GM21619 (cell line): ENCODE measurements at regions not wholly inside any gene's neighbourhood (a gene's known extent, or its start where the extent isn't known, plus 50 kb on each side); places are given as distances from the start of the nearest gene placed in this dataset.
"Not testable (repeated sequence)": the region's sequence is repeated elsewhere in the genome, so short reads cannot be mapped to it uniquely, and the experiment has no call there.

ENCODE experiments used
- ATAC-seq: cut with Tn5 transposase; IDR thresholded peaks from one replicate; pipeline ENCODE4 v1.9.1; 2021; ENCODE audit not compliant: unreplicated experiment

- no peak for ATAC-seq
Observed at GRCh38 chr9:74073897-74074296, 423.2 kb upstream of the RORB start.

GRCh38 chr9:74078647-74079046 lies 418.5 kb upstream of the RORB start:
- ATAC-seq, result no peak

GRCh38 chr9:74080652-74081051 lies 416.5 kb upstream of the RORB start:
- not testable (repeated sequence) for ATAC-seq

GRCh38 chr9:74083681-74084433 lies 413.3 kb upstream of the RORB start:
- ATAC-seq, result no peak

GRCh38 chr9:74085384-74086037 lies 411.6 kb upstream of the RORB start:
- not testable (repeated sequence) for ATAC-seq

- ATAC-seq, result not testable (repeated sequence)
Observed at GRCh38 chr9:74090921-74091320, 406.2 kb upstream of the RORB start.

GRCh38 chr9:74092491-74092834 lies 404.7 kb upstream of the RORB start:
- no peak for ATAC-seq

- ATAC-seq, result not testable (repeated sequence)
Observed at GRCh38 chr9:74094037-74094436, 403.1 kb upstream of the RORB start.

- no peak for ATAC-seq
Observed at GRCh38 chr9:74094766-74095165, 402.4 kb upstream of the RORB start.

GRCh38 chr9:74095925-74096324 lies 401.2 kb upstream of the RORB start:
- no peak for ATAC-seq

- ATAC-seq, result no peak
Observed at GRCh38 chr9:74096420-74096819, 400.7 kb upstream of the RORB start.

- no peak for ATAC-seq
Observed at GRCh38 chr9:74100042-74100441, 397.1 kb upstream of the RORB start.

- not testable (repeated sequence) for ATAC-seq
Observed at GRCh38 chr9:74102148-74102547, 395.0 kb upstream of the RORB start.

GRCh38 chr9:74102702-74103101 lies 394.4 kb upstream of the RORB start:
- no peak for ATAC-seq

GRCh38 chr9:74107692-74108091 lies 389.4 kb upstream of the RORB start:
- no peak for ATAC-seq

- ATAC-seq, result no peak
Observed at GRCh38 chr9:74115976-74116375, 381.2 kb upstream of the RORB start.

GRCh38 chr9:74117151-74117550 lies 380.0 kb upstream of the RORB start:
- ATAC-seq, result no peak

GRCh38 chr9:74117731-74118130 lies 379.4 kb upstream of the RORB start:
- ATAC-seq, result no peak

- ATAC-seq, result no peak
Observed at GRCh38 chr9:74120061-74120460, 377.1 kb upstream of the RORB start.

- ATAC-seq, result no peak
Observed at GRCh38 chr9:74120470-74120869, 376.7 kb upstream of the RORB start.

- no peak for ATAC-seq
Observed at GRCh38 chr9:74122216-74122615, 374.9 kb upstream of the RORB start.

- no peak for ATAC-seq
Observed at GRCh38 chr9:74122661-74123060, 374.5 kb upstream of the RORB start.

- ATAC-seq, result no peak
Observed at GRCh38 chr9:74125941-74126340, 371.2 kb upstream of the RORB start.
